BLaER1 treated with 17β-estradiol and CSF1 and Interleukin-3, amounts not matched to agents 10 nM and 100 nM (cell line): ENCODE measurements at regions not wholly inside any gene's neighbourhood (a gene's known extent, or its start where the extent isn't known, plus 50 kb on each side); places are given as distances from the start of the nearest gene placed in this dataset.
A peak's percentile ranks its signal among the peaks of the same experiment; 100 is the strongest.

Source experiments
- H3K27ac ChIP-seq, 11 experiments: shearing (Covaris generic); formaldehyde crosslinking; 2 replicates each; pipeline ENCODE4 v1.8.1; 2022
- H3K27me3 ChIP-seq, 11 experiments: shearing (Covaris generic); formaldehyde crosslinking; 2 replicates each; pipeline ENCODE4 v1.8.1; 2022
- H3K36me3 ChIP-seq, 11 experiments: shearing (Covaris generic); formaldehyde crosslinking; 2 replicates each; pipeline ENCODE4 v1.8.1; 2022
- H3K4me1 ChIP-seq, 10 experiments: shearing (Covaris generic); formaldehyde crosslinking; 2 replicates each; pipeline ENCODE4 v1.8.1; 2022
- H3K4me2 ChIP-seq, 11 experiments: shearing (Covaris generic); formaldehyde crosslinking; 2 replicates each; pipeline ENCODE4 v1.8.1; 2022
- H3K4me3 ChIP-seq, 10 experiments: shearing (Covaris generic); formaldehyde crosslinking; 2 replicates each; pipeline ENCODE4 v1.8.1; 2022
- H3K9ac ChIP-seq, 11 experiments: shearing (Covaris generic); formaldehyde crosslinking; 2 replicates each; pipeline ENCODE4 v1.8.1; 2022
- H3K9me3 ChIP-seq, 11 experiments: shearing (Covaris generic); formaldehyde crosslinking; replicated peaks in 1 of 11; 2 replicates each; pipeline ENCODE4 v1.8.1; 2022
- H4K20me1 ChIP-seq, 11 experiments: shearing (Covaris generic); formaldehyde crosslinking; 2 replicates each; pipeline ENCODE4 v1.8.1; 2022
- Cebpa-rat ChIP-seq, 11 experiments: shearing (Covaris generic); IDR thresholded peaks; 2 replicates each; pipeline ENCODE4 v1.8.1; 2022

GRCh38 chr2:64785245-64785644 is 131.5 kb upstream of the SERTAD2 start:
- Histone ChIP-seq H3K4me3 (no peak overlapping the region), H3K4me1 (peaks cover 20 to 30% (median 24%) of the 10 kb centered on the region in 10 experiments), H3K27ac (no peak overlapping the region), H3K9ac (no peak overlapping the region), H3K27me3 (no peaks in the 10 kb centered on the region), H3K4me2 (peak overlapping the region in 5 of 11 experiments; percentile 72 to 82 (median 75); a peak in 6 of 22 replicates), H4K20me1 (no peaks in the 10 kb centered on the region), H3K9me3 (no peaks in the 10 kb centered on the region; a peak in 1 of 22 replicates), H3K36me3 (no peaks in the 10 kb centered on the region)
- no peak for TF ChIP-seq Cebpa-rat (IDR thresholded peaks at IDR 0.05)

- no peaks in the 10 kb centered on the region for H3K27me3 ChIP-seq
- H3K4me1 ChIP-seq = peaks cover 20 to 25% (median 22%) of the 10 kb centered on the region in 10 experiments
- H4K20me1 ChIP-seq = no peaks in the 10 kb centered on the region
- H3K9ac ChIP-seq = no peak overlapping the region
- H3K27ac ChIP-seq = peak overlapping the region in 3 of 11 experiments; percentile 3 to 42 (median 32); a peak in 3 of 22 replicates
- H3K9me3 ChIP-seq = no peaks in the 10 kb centered on the region; a peak in 1 of 22 replicates
- no peak overlapping the region for H3K4me3 ChIP-seq
- peak overlapping the region; percentile 35 to 82 (median 72) for H3K4me2 ChIP-seq
- no peak for TF ChIP-seq Cebpa-rat (IDR thresholded peaks at IDR 0.05)
- H3K36me3 ChIP-seq = no peaks in the 10 kb centered on the region
These were observed 132.8 kb upstream of the SERTAD2 start for GRCh38 chr2:64786343-64787018.

GRCh38 chr2:64787019-64787365 is 133.3 kb upstream of the SERTAD2 start:
- Histone ChIP-seq H4K20me1 (no peaks in the 10 kb centered on the region), H3K9me3 (no peaks in the 10 kb centered on the region; a peak in 1 of 22 replicates), H3K36me3 (no peaks in the 10 kb centered on the region), H3K27me3 (no peaks in the 10 kb centered on the region), H3K9ac (no peak overlapping the region), H3K4me3 (no peak overlapping the region), H3K4me2 (peak overlapping the region; percentile 35 to 82 (median 72)), H3K27ac (peak overlapping the region in 3 of 11 experiments; percentile 3 to 42 (median 32); a peak in 3 of 22 replicates), H3K4me1 (peaks cover 20 to 25% (median 22%) of the 10 kb centered on the region in 10 experiments)
- TF ChIP-seq Cebpa-rat (IDR thresholded peaks at IDR 0.05) = no peak

- Histone ChIP-seq H3K27me3 (no peaks in the 10 kb centered on the region), H3K36me3 (no peaks in the 10 kb centered on the region), H3K9me3 (no peaks in the 10 kb centered on the region; a peak in 1 of 22 replicates), H3K4me1 (peaks cover 20 to 25% (median 22%) of the 10 kb centered on the region in 10 experiments), H3K9ac (no peak overlapping the region), H4K20me1 (no peaks in the 10 kb centered on the region), H3K4me3 (no peak overlapping the region), H3K27ac (no peak overlapping the region), H3K4me2 (peak overlapping the region in 6 of 11 experiments; percentile 64 to 79 (median 72); a peak in 5 of 22 replicates)
- TF ChIP-seq Cebpa-rat (IDR thresholded peaks at IDR 0.05) = no peak
These were observed 134.0 kb upstream of the SERTAD2 start for GRCh38 chr2:64787698-64788097.

GRCh38 chr2:64789466-64790320 is 136.0 kb upstream of the SERTAD2 start:
- no peak overlapping the region for H3K4me3 ChIP-seq
- H3K27me3 ChIP-seq = no peaks in the 10 kb centered on the region
- no peak overlapping the region for H3K9ac ChIP-seq
- H3K27ac ChIP-seq = no peak overlapping the region
- no peak overlapping the region for H3K4me2 ChIP-seq
- H3K4me1 ChIP-seq = peaks cover 13 to 25% (median 22%) of the 10 kb centered on the region in 10 experiments
- no peaks in the 10 kb centered on the region for H3K36me3 ChIP-seq
- no peak for TF ChIP-seq Cebpa-rat (IDR thresholded peaks at IDR 0.05)
- no peaks in the 10 kb centered on the region for H3K9me3 ChIP-seq
- H4K20me1 ChIP-seq = no peaks in the 10 kb centered on the region

GRCh38 chr2:64792300-64792699 is 138.6 kb upstream of the SERTAD2 start:
- H3K27ac ChIP-seq = no peak overlapping the region
- H3K4me2 ChIP-seq = no peak overlapping the region
- H3K9me3 ChIP-seq = no peaks in the 10 kb centered on the region
- H3K9ac ChIP-seq = no peak overlapping the region
- H3K36me3 ChIP-seq = no peaks in the 10 kb centered on the region
- no peaks in the 10 kb centered on the region for H3K27me3 ChIP-seq
- peaks cover 0 to 11% (median 5%) of the 10 kb centered on the region in 10 experiments; a peak in 15 of 20 replicates for H3K4me1 ChIP-seq
- H4K20me1 ChIP-seq = no peaks in the 10 kb centered on the region
- H3K4me3 ChIP-seq = no peak overlapping the region
- no peak for TF ChIP-seq Cebpa-rat (IDR thresholded peaks at IDR 0.05)

- H3K27ac ChIP-seq = no peak overlapping the region
These were observed 139.4 kb upstream of the SERTAD2 start for GRCh38 chr2:64792995-64793639.

GRCh38 chr2:64793701-64794100 is 140.0 kb upstream of the SERTAD2 start:
- Histone ChIP-seq H4K20me1 (no peaks in the 10 kb centered on the region), H3K27ac (no peak overlapping the region), H3K4me1 (peaks cover 0 to 10% (median 2%) of the 10 kb centered on the region in 10 experiments; a peak in 6 of 20 replicates), H3K9me3 (no peaks in the 10 kb centered on the region), H3K27me3 (no peaks in the 10 kb centered on the region), H3K36me3 (no peaks in the 10 kb centered on the region), H3K4me3 (no peak overlapping the region), H3K4me2 (no peak overlapping the region), H3K9ac (no peak overlapping the region)
- TF ChIP-seq Cebpa-rat (IDR thresholded peaks at IDR 0.05) = no peak

More at GRCh38 chr2:64792995-64793639, 139.4 kb upstream of the SERTAD2 start:
- Histone ChIP-seq H3K9me3 (no peaks in the 10 kb centered on the region), H4K20me1 (no peaks in the 10 kb centered on the region), H3K4me2 (no peak overlapping the region), H3K27me3 (no peaks in the 10 kb centered on the region), H3K36me3 (no peaks in the 10 kb centered on the region), H3K9ac (no peak overlapping the region), H3K4me1 (peaks cover 0 to 10% (median 2%) of the 10 kb centered on the region in 10 experiments; a peak in 6 of 20 replicates), H3K4me3 (no peak overlapping the region)
- no peak for TF ChIP-seq Cebpa-rat (IDR thresholded peaks at IDR 0.05)

- Histone ChIP-seq H3K9me3 (no peaks in the 10 kb centered on the region), H3K4me2 (no peak overlapping the region), H3K27ac (no peak overlapping the region), H3K36me3 (no peaks in the 10 kb centered on the region), H4K20me1 (no peaks in the 10 kb centered on the region), H3K4me1 (peaks cover 0 to 10% (median 2%) of the 10 kb centered on the region in 10 experiments; a peak in 6 of 20 replicates), H3K27me3 (no peaks in the 10 kb centered on the region), H3K9ac (no peak overlapping the region), H3K4me3 (no peak overlapping the region)
- no peak for TF ChIP-seq Cebpa-rat (IDR thresholded peaks at IDR 0.05)
These were observed 140.8 kb upstream of the SERTAD2 start for GRCh38 chr2:64794426-64794995.
